ENCODE measurements at regions not wholly inside any gene's neighbourhood (a gene's known extent, or its start where the extent isn't known, plus 50 kb on each side); places are given as distances from the start of the nearest gene placed in this dataset.
"Not testable (repeated sequence)": the region's sequence is repeated elsewhere in the genome, so short reads cannot be mapped to it uniquely, and the experiment has no call there.

GRCh38 chr18:42374961-42375360 lies 419.9 kb downstream of the PIK3C3 start:
- no peak overlapping the region for H3K27ac ChIP-seq
- H3K9me3 ChIP-seq, result no peaks in the 10 kb centered on the region
- no peaks in the 10 kb centered on the region for H3K27me3 ChIP-seq
- no peak for TF ChIP-seq EP300 (IDR thresholded peaks at IDR 0.05)
- TF ChIP-seq POLR2A (IDR thresholded peaks at IDR 0.05), result no peak
- TF ChIP-seq CTCF (IDR thresholded peaks at IDR 0.05), result no peak
- intact Hi-C loops (cut with DNase I), result no loop called here
- no peak for DNase-seq
- H3K4me1 ChIP-seq (ENCODE audit: insufficient read depth), result no peaks in the 10 kb centered on the region
- H3K4me3 ChIP-seq, result no peak overlapping the region
- no peaks in the 10 kb centered on the region for H3K36me3 ChIP-seq

GRCh38 chr18:42378854-42379253 lies 423.8 kb downstream of the PIK3C3 start:
- H3K4me3 ChIP-seq; H3K36me3 ChIP-seq; H3K27me3 ChIP-seq; H3K27ac ChIP-seq; DNase-seq; intact Hi-C loops (cut with DNase I); H3K4me1 ChIP-seq (ENCODE audit: insufficient read depth); H3K9me3 ChIP-seq: not testable (repeated sequence)
- 66 to 71% (median 70%) methylated on average over 1 of the region's 1 CpG for WGBS, 3 donors

GRCh38 chr18:42381236-42381635 lies 426.2 kb downstream of the PIK3C3 start:
- H3K4me3 ChIP-seq; DNase-seq; H3K27me3 ChIP-seq; H3K4me1 ChIP-seq (ENCODE audit: insufficient read depth); intact Hi-C loops (cut with DNase I); H3K36me3 ChIP-seq; H3K9me3 ChIP-seq; H3K27ac ChIP-seq: not testable (repeated sequence)
- 92 to 95% (median 95%) methylated on average over 8 of the region's 8 CpGs for WGBS, 3 donors

GRCh38 chr18:42392416-42392815 lies 437.4 kb downstream of the PIK3C3 start:
- 3 to 7% (median 5%) methylated on average over 1 of the region's 1 CpG for WGBS, 3 donors
- Histone ChIP-seq H3K27me3 (no peaks in the 10 kb centered on the region), H3K9me3 (no peaks in the 10 kb centered on the region), H3K27ac (no peak overlapping the region), H3K36me3 (no peaks in the 10 kb centered on the region), H3K4me3 (no peak overlapping the region), H3K4me1 (ENCODE audit: insufficient read depth) (peaks cover 3% of the 10 kb centered on the region)
- TF ChIP-seq POLR2A (IDR thresholded peaks at IDR 0.05), result no peak
- TF ChIP-seq EP300 (IDR thresholded peaks at IDR 0.05), result no peak
- no peak for TF ChIP-seq CTCF (IDR thresholded peaks at IDR 0.05)
- DNase-seq, result no peak
- intact Hi-C loops (cut with DNase I), result no loop called here

GRCh38 chr18:42392926-42393325 lies 437.9 kb downstream of the PIK3C3 start:
- H3K36me3 ChIP-seq, result no peaks in the 10 kb centered on the region
- no peaks in the 10 kb centered on the region for H3K9me3 ChIP-seq
- no peak overlapping the region for H3K4me3 ChIP-seq
- TF ChIP-seq CTCF (IDR thresholded peaks at IDR 0.05) (no peak), POLR2A (IDR thresholded peaks at IDR 0.05) (no peak), EP300 (IDR thresholded peaks at IDR 0.05) (no peak)
- no peaks in the 10 kb centered on the region for H3K27me3 ChIP-seq
- DNase-seq, result no peak
- no peak overlapping the region for H3K27ac ChIP-seq
- intact Hi-C loops (cut with DNase I), result no loop called here
- peaks cover 3% of the 10 kb centered on the region for H3K4me1 ChIP-seq (ENCODE audit: insufficient read depth)
- 72 to 82% (median 74%) methylated on average over 3 of the region's 3 CpGs for WGBS, 3 donors

- no peaks in the 10 kb centered on the region for H3K9me3 ChIP-seq
- intact Hi-C loops (cut with DNase I), result no loop called here
- no peaks in the 10 kb centered on the region for H3K27me3 ChIP-seq
- no peaks in the 10 kb centered on the region for H3K36me3 ChIP-seq
- H3K4me3 ChIP-seq, result no peak overlapping the region
- no peak overlapping the region for H3K27ac ChIP-seq
- no peak for DNase-seq
- peaks cover 3% of the 10 kb centered on the region for H3K4me1 ChIP-seq (ENCODE audit: insufficient read depth)
- TF ChIP-seq EP300 (IDR thresholded peaks at IDR 0.05) (no peak), CTCF (IDR thresholded peaks at IDR 0.05) (no peak)
These were observed 439.2 kb downstream of the PIK3C3 start for GRCh38 chr18:42394238-42394637.
